ENCODE measurements at regions not wholly inside any gene's neighbourhood (a gene's known extent, or its start where the extent isn't known, plus 50 kb on each side); places are given as distances from the start of the nearest gene placed in this dataset.

- H4K20me1 ChIP-seq (ENCODE audit: control insufficient read depth, extremely low read depth, insufficient read depth, low read length): no peaks in the 10 kb centered on the region
- H3K4me1 ChIP-seq (ENCODE audit: control insufficient read depth, extremely low read depth, insufficient read depth, low read length): peaks cover 12% of the 10 kb centered on the region
- H2AFZ ChIP-seq (ENCODE audit: control insufficient read depth, low read length): no peak overlapping the region
- H3K4me3 ChIP-seq (ENCODE audit: control insufficient read depth in 2 of 3, extremely low read depth in 1 of 3, insufficient read depth in 2 of 3, low read depth in 1 of 3, low read length in 3 of 3): no peak overlapping the region
- DNase-seq (ENCODE audit: low read depth, low spot score) (no peak), FAIRE-seq (no peak)
- no peaks in the 10 kb centered on the region for H3K36me3 ChIP-seq (ENCODE audit: control insufficient read depth in 2 of 2, extremely low read depth in 1 of 2, insufficient read depth in 2 of 2, low read length in 2 of 2)
- no peak for TF ChIP-seq EZH2 (IDR thresholded peaks at IDR 0.05; ENCODE audit: low read length)
- no peak for TF ChIP-seq CTCF (optimal IDR thresholded peaks at IDR 0.05 in 1 of 3, IDR thresholded peaks at IDR 0.05 in 1 of 3, conservative IDR thresholded peaks at IDR 0.05 in 1 of 3; ENCODE audit: extremely low read depth in 1 of 3, insufficient read depth in 2 of 3, low read length in 3 of 3)
- H3K79me2 ChIP-seq (ENCODE audit: control insufficient read depth, insufficient read depth, low read length): no peaks in the 10 kb centered on the region
- H3K27me3 ChIP-seq (ENCODE audit: control insufficient read depth, extremely low read depth, insufficient read depth, low read length): peaks cover 4% of the 10 kb centered on the region
- H3K4me2 ChIP-seq (ENCODE audit: control insufficient read depth, extremely low read depth, insufficient read depth, low read depth, low read length): no peak overlapping the region
- H3K9ac ChIP-seq (ENCODE audit: control insufficient read depth, extremely low read depth, insufficient read depth, low read length): no peak overlapping the region
- no peaks in the 10 kb centered on the region for H3K9me3 ChIP-seq (ENCODE audit: control insufficient read depth, low read depth, low read length)
- no peak overlapping the region for H3K27ac ChIP-seq (ENCODE audit: control insufficient read depth, insufficient read depth, low read length)
- dilution Hi-C loops (cut with MboI; ENCODE audit: extremely low pct_ligation_motif_present, low sequenced_read_pairs): no loop called here
- H3K9me1 ChIP-seq (ENCODE audit: control insufficient read depth, extremely low read depth, insufficient read depth, low read length): no peaks in the 10 kb centered on the region
Observed at GRCh38 chr11:121968638-121969037, 147.4 kb downstream of the BLID start.

- FAIRE-seq (no peak), DNase-seq (ENCODE audit: low read depth, low spot score) (no peak)
- TF ChIP-seq CTCF (optimal IDR thresholded peaks at IDR 0.05 in 1 of 3, IDR thresholded peaks at IDR 0.05 in 1 of 3, conservative IDR thresholded peaks at IDR 0.05 in 1 of 3; ENCODE audit: extremely low read depth in 1 of 3, insufficient read depth in 2 of 3, low read length in 3 of 3) (no peak), EZH2 (IDR thresholded peaks at IDR 0.05; ENCODE audit: low read length) (no peak)
- H3K9ac ChIP-seq (ENCODE audit: control insufficient read depth, extremely low read depth, insufficient read depth, low read length): no peak overlapping the region
- no peak overlapping the region for H2AFZ ChIP-seq (ENCODE audit: control insufficient read depth, low read length)
- no peaks in the 10 kb centered on the region for H3K9me1 ChIP-seq (ENCODE audit: control insufficient read depth, extremely low read depth, insufficient read depth, low read length)
- peaks cover 4% of the 10 kb centered on the region for H3K27me3 ChIP-seq (ENCODE audit: control insufficient read depth, extremely low read depth, insufficient read depth, low read length)
- H3K4me2 ChIP-seq (ENCODE audit: control insufficient read depth, extremely low read depth, insufficient read depth, low read depth, low read length): no peak overlapping the region
- no peaks in the 10 kb centered on the region for H3K79me2 ChIP-seq (ENCODE audit: control insufficient read depth, insufficient read depth, low read length)
- no peaks in the 10 kb centered on the region for H3K36me3 ChIP-seq (ENCODE audit: control insufficient read depth in 2 of 2, extremely low read depth in 1 of 2, insufficient read depth in 2 of 2, low read length in 2 of 2)
- no peaks in the 10 kb centered on the region for H4K20me1 ChIP-seq (ENCODE audit: control insufficient read depth, extremely low read depth, insufficient read depth, low read length)
- H3K4me3 ChIP-seq (ENCODE audit: control insufficient read depth in 2 of 3, extremely low read depth in 1 of 3, insufficient read depth in 2 of 3, low read depth in 1 of 3, low read length in 3 of 3): no peak overlapping the region
- dilution Hi-C loops (cut with MboI; ENCODE audit: extremely low pct_ligation_motif_present, low sequenced_read_pairs): no loop called here
- H3K27ac ChIP-seq (ENCODE audit: control insufficient read depth, insufficient read depth, low read length): no peak overlapping the region
- H3K9me3 ChIP-seq (ENCODE audit: control insufficient read depth, low read depth, low read length): no peaks in the 10 kb centered on the region
- peaks cover 12% of the 10 kb centered on the region for H3K4me1 ChIP-seq (ENCODE audit: control insufficient read depth, extremely low read depth, insufficient read depth, low read length)
Observed at GRCh38 chr11:121967131-121967704, 148.8 kb downstream of the BLID start.

Measured in keratinocyte (primary cell).